ENCODE measurements at regions not wholly inside any gene's neighbourhood (a gene's known extent, or its start where the extent isn't known, plus 50 kb on each side); places are given as distances from the start of the nearest gene placed in this dataset.
"Not testable (repeated sequence)": the region's sequence is repeated elsewhere in the genome, so short reads cannot be mapped to it uniquely, and the experiment has no call there.

- DNase-seq = no peak
Measured at GRCh38 chr9:71632776-71633175, 135.5 kb downstream of the CEMIP2 start.

GRCh38 chr9:71630377-71630995, 137.8 kb downstream of the CEMIP2 start:
- DNase-seq = no peak

- no peak for DNase-seq
Measured at GRCh38 chr9:71629578-71630215, 138.6 kb downstream of the CEMIP2 start.

GRCh38 chr9:71628247-71628646, 140.1 kb downstream of the CEMIP2 start:
- DNase-seq = no peak

DNA sequence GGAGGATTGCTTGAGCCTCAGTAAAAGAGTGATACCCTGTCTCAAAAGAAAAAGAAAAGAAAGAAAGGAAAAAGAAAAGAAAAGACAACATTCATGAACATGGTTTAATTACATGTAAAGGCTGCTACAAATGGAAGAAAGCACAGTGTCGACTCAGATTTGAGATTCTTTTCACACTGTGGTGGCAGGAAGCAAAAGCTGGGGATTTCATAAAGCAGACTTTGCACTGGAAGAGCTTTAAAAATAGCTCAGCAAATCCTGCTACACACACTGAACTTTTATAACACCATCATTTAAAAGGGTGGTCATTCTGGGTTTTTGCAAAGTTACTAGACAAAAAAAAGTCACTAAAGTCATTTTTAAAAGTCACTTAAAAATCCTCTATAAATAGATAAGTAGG, 140.8 kb downstream of the CEMIP2 start:
- no peak for DNase-seq

- no peak for DNase-seq
Measured at GRCh38 chr9:71626395-71626794, 141.9 kb downstream of the CEMIP2 start.

- no peak for DNase-seq
Measured at GRCh38 chr9:71624728-71625127, 143.6 kb downstream of the CEMIP2 start.

GRCh38 chr9:71620746-71621145, 147.6 kb downstream of the CEMIP2 start:
- DNase-seq = no peak

GRCh38 chr9:71620331-71620730, 148.0 kb downstream of the CEMIP2 start:
- no peak for DNase-seq

DNA sequence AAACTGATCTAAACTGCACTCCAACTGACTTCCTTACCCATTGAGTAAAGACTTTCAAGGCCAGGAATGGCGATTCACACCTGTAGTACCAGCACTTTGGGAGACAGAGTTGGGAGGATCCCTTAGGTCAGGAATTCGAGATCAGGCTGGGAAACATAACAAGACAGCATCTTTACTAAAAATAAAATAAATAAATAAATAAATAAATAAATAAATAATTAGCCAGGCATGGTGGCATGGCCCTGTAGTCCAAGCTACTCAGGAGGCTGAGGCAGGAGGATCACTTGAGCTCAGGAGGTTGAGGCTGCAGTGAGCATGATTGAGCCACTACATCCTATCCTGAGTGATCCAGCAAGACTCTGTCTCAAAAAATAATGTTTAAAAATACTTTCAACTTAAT, 148.4 kb downstream of the CEMIP2 start:
- no peak for DNase-seq

- no peak for DNase-seq
Measured at GRCh38 chr9:71614409-71615010, 153.8 kb downstream of the CEMIP2 start.

DNA sequence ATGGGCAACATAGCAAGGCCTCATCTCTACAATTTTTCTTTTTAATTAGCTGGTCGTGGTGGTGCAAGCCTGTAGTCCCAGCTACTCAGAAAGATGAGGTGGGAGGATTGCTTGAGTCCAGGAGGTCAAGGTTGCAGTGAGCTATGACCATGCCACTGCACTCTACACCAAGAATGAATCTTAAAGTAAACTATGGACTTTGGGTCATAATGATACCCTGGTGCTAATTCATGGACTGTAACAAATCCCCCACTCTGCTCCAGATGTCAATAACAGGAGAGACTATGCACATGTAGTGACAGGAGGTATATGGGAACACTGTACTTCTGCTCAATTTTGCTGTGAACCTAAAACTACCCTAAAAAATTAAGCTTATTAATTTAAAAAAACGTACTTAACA, 155.4 kb downstream of the CEMIP2 start:
- DNase-seq = no peak

GRCh38 chr9:71609448-71609830, 158.9 kb downstream of the CEMIP2 start:
- no peak for DNase-seq

- no peak for DNase-seq
Measured at GRCh38 chr9:71608825-71609447, 159.4 kb downstream of the CEMIP2 start.

- no peak for DNase-seq
Measured at GRCh38 chr9:71608021-71608420, 160.3 kb downstream of the CEMIP2 start.

DNA sequence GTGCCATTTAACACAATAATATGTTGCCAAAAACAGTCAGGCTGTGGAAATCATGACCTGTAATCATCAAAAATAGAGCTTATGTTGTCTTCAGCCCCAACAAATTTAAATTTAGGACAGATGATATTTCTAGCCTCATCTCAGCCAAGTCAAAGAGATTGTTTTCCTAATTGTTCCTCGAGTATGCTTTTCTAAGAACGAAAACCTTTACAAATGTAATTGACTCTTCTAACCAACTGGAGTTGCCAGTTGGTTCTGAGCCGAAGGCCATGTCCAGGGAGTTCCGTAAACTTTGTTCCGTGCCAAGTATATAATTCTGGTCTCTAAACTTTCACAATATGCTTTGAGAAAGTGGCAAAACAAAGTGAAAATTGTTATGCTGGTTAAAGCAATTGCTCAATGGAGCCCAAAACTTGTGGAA, 160.8 kb downstream of the CEMIP2 start:
- no peak for DNase-seq

GRCh38 chr9:71604197-71605063, 163.9 kb downstream of the CEMIP2 start:
- DNase-seq = peak; percentile 57

- DNase-seq = no peak
Measured at GRCh38 chr9:71602652-71603051, 165.7 kb downstream of the CEMIP2 start.

GRCh38 chr9:71595762-71596161, 172.6 kb downstream of the CEMIP2 start:
- not testable (repeated sequence) for DNase-seq

GRCh38 chr9:71594541-71594940, 173.8 kb downstream of the CEMIP2 start:
- no peak for DNase-seq

DNA sequence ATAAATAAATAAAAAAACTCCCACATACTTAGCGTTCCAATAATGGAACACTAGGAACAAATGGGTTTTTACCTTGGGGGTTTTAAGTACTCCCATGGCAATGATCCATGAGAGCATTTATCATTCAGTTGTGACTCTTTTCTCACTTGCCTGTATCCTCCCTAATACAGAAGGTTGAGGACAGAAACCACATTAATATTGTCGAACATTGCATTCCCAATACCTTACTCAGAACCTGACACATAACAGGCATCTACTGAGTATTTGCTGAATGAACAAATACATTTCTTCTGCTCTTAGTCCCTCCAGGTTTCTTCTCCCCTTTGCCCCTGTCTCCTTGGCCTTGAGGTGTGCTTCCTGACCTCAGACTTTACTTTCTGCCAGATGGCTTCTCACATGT, 175.9 kb downstream of the CEMIP2 start:
- no peak for DNase-seq

DNA sequence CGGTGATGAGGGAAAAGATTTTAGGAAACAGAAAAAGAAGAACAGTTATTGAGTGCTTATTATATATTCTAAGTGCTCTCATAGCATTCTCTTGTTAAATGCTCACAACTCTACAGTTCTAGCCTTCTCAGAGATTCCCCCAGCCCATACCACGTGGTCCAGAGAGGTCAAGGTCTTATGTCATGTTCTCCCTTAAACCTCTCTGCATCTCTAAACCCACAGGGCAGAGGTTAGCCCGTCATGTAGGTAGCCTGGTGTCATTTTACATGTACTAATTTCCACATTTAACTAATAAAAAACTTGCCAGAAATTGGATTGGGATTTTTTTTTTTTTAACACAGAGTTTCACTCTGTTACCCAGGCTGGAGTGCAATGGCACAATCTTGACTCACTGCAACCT, 178.0 kb downstream of the CEMIP2 start:
- no peak for DNase-seq

- DNase-seq = no peak
Measured at GRCh38 chr9:71589612-71590011, 178.7 kb downstream of the CEMIP2 start.
